Activated CD8-positive, alpha-beta memory T cell treated with anti-CD3 and anti-CD28 coated beads, Interleukin-2, amount 10 ng/mL, durations not matched to agents 7 days and 5 days (primary cell): ENCODE measurements at regions not wholly inside any gene's neighbourhood (a gene's known extent, or its start where the extent isn't known, plus 50 kb on each side); places are given as distances from the start of the nearest gene placed in this dataset.

ENCODE experiments used
- ATAC-seq: fragments of 150-1000 bp; cut with Tn5 transposase; one replicate; pipeline ENCODE4 v1.10.0; 2021; ENCODE audit warnings: moderate library complexity
- CTCF ChIA-PET: fragments of 350-600 bp; sonication (Branson Sonifier 250); formaldehyde crosslinking; loops from one replicate; lab custom pipeline; 2021; ENCODE audit warnings: antibody characterized with exemption; lab: Charles Lee
- DNase-seq: peaks from one replicate; pipeline ENCODE4 v3.0.0-alpha.2; 2020
- H3K27ac Mint-ChIP-seq: one replicate; pipeline ENCODE4 v1.8.0; 2021; ENCODE audit warnings: mild to moderate bottlenecking, mixed read lengths
- H3K27me3 Mint-ChIP-seq: one replicate; pipeline ENCODE4 v1.8.0; 2021; ENCODE audit warnings: mixed read lengths
- H3K36me3 Mint-ChIP-seq: one replicate; pipeline ENCODE4 v1.8.0; 2021; ENCODE audit warnings: mild to moderate bottlenecking, mixed read lengths
- H3K4me1 Mint-ChIP-seq: one replicate; pipeline ENCODE4 v1.8.0; 2021; ENCODE audit warnings: mixed read lengths
- H3K4me3 Mint-ChIP-seq: one replicate; pipeline ENCODE4 v1.8.0; 2021; ENCODE audit warnings: mild to moderate bottlenecking, moderate library complexity, mixed read lengths
- H3K9me3 Mint-ChIP-seq: one replicate; pipeline ENCODE4 v1.8.0; 2022; ENCODE audit warnings: low read depth, mixed read lengths

- Mint-ChIP-seq H3K4me3 (no peak overlapping the region), H3K4me1 (no peaks in the 10 kb centered on the region), H3K27me3 (no peaks in the 10 kb centered on the region), H3K27ac (no peak overlapping the region), H3K36me3 (no peaks in the 10 kb centered on the region), H3K9me3 (peaks cover 9% of the 10 kb centered on the region)
- ATAC-seq (no peak), DNase-seq (no peak)
- CTCF ChIA-PET: no interaction called here
Observed at GRCh38 chr16:26252598-26252997, 560.8 kb downstream of the HS3ST4 start.

- Mint-ChIP-seq H3K4me3 (no peak overlapping the region), H3K9me3 (peaks cover 4% of the 10 kb centered on the region), H3K4me1 (no peaks in the 10 kb centered on the region), H3K27me3 (no peaks in the 10 kb centered on the region), H3K27ac (no peak overlapping the region), H3K36me3 (no peaks in the 10 kb centered on the region)
- DNase-seq: no peak
- CTCF ChIA-PET: no interaction called here
- ATAC-seq: no peak
Observed at GRCh38 chr16:26261621-26262020, 569.9 kb downstream of the HS3ST4 start.

DNA sequence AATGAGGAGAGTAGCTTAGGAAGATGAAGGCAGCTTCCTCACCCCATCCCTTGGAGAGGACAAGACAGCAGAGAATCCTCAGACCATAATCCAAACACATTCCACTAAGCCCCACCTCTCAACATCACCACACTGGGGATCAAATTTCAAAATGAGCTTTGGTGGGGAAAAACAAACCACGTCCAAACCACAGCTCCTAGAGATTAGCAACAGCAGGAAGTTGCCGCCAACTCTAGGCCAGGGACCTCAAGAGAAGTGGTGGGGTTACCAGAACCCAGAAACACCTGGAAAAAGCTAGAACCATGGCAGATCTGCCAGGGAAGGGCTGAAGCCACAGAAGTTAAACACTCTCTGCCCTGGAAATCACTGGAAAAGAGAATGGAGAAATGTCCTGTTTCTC is 571.6 kb downstream of the HS3ST4 start:
- no peak overlapping the region for H3K4me3 Mint-ChIP-seq
- peaks cover 4% of the 10 kb centered on the region for H3K9me3 Mint-ChIP-seq
- H3K27me3 Mint-ChIP-seq: no peaks in the 10 kb centered on the region
- DNase-seq (no peak), ATAC-seq (no peak)
- no peak overlapping the region for H3K27ac Mint-ChIP-seq
- H3K4me1 Mint-ChIP-seq: no peaks in the 10 kb centered on the region
- no peaks in the 10 kb centered on the region for H3K36me3 Mint-ChIP-seq
- CTCF ChIA-PET: interaction anchor here (0.6 to 1.1 kb wide), 2 partner anchors 12 to 964 kb away, joined by 3 to 4 read pairs; no protein-coding TSS in a partner anchor

GRCh38 chr16:26267641-26268040 is 575.9 kb downstream of the HS3ST4 start:
- no peak overlapping the region for H3K27ac Mint-ChIP-seq
- CTCF ChIA-PET: no interaction called here
- ATAC-seq (no peak), DNase-seq (no peak)
- H3K36me3 Mint-ChIP-seq: no peaks in the 10 kb centered on the region
- H3K9me3 Mint-ChIP-seq: peaks cover 4% of the 10 kb centered on the region
- no peak overlapping the region for H3K4me3 Mint-ChIP-seq
- H3K27me3 Mint-ChIP-seq: no peaks in the 10 kb centered on the region
- H3K4me1 Mint-ChIP-seq: peaks cover 12% of the 10 kb centered on the region

DNA sequence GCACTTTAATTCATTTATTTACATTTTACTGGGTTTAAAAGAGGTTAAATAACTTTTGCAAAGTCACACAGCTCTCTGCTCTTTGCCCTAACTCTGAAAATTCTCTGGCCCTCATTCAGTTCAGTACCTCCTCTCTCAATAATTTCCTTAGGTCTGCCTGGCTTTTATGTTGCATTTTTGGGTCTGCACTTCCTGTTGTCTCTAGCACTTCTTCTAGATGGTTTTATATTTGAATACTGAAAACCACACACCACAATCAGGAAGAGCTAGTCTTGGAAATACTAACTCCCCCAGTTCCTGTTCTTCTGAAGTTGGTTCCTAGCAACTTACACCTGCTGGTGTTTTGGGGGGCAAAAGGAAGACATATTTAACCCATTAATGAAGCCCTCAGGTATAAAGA is 577.9 kb downstream of the HS3ST4 start:
- H3K9me3 Mint-ChIP-seq: peaks cover 4% of the 10 kb centered on the region
- CTCF ChIA-PET: no interaction called here
- no peak overlapping the region for H3K27ac Mint-ChIP-seq
- H3K4me1 Mint-ChIP-seq: peaks cover 12% of the 10 kb centered on the region
- ATAC-seq (no peak), DNase-seq (no peak)
- H3K4me3 Mint-ChIP-seq: no peak overlapping the region
- H3K36me3 Mint-ChIP-seq: no peaks in the 10 kb centered on the region
- H3K27me3 Mint-ChIP-seq: no peaks in the 10 kb centered on the region

DNA sequence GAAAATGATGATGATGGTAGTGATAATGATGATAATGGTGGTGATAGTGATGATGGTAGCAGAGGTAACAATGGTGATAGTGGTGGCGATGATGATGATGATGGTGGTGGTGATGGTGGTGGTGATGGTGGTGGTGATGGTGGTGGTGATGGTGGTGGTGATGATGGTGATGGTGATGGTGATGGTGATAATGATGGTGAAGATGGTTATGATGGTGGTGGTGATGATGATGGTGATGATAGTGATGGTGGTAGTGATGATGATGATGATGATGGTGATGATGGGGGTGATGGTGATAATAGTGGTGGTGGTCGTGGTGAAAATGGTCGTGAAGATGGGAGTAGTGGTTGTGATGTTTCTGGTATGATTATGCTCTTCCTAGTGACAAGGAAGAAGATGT is 581.8 kb downstream of the HS3ST4 start:
- H3K4me3 Mint-ChIP-seq: no peak overlapping the region
- peaks cover 12% of the 10 kb centered on the region for H3K4me1 Mint-ChIP-seq
- H3K27ac Mint-ChIP-seq: no peak overlapping the region
- H3K27me3 Mint-ChIP-seq: no peaks in the 10 kb centered on the region
- DNase-seq (no peak), ATAC-seq (no peak)
- CTCF ChIA-PET: no interaction called here
- no peaks in the 10 kb centered on the region for H3K36me3 Mint-ChIP-seq
- H3K9me3 Mint-ChIP-seq: no peaks in the 10 kb centered on the region

DNA sequence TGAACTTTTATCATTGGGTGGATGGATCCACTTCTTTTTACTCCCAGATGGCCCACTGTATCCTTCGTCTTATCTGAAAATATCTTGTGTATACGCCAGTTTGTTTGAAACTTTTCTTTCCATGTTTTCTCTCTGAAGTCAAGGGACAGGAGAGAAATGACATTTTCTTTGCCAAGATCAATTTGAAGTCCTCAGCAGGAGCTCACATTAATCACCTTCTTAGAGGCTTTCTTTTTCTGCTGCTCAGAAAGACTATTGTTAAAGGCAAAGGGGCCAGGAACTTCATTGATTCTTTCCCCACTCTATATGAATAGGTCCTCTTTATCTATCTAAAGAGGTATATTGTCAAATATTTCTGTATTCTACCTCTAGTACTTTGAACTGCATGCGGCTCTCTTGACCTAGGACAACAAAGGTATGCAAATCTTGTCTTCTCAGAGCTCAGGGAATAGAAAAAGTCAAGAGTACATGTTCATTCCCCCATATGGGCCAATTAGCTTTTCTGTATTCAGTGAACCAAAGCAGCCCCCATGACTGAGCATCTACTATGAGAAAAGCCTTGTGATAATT is 583.3 kb downstream of the HS3ST4 start:
- Mint-ChIP-seq H3K4me3 (no peak overlapping the region), H3K36me3 (no peaks in the 10 kb centered on the region), H3K27me3 (no peaks in the 10 kb centered on the region), H3K4me1 (peaks cover 2% of the 10 kb centered on the region), H3K9me3 (no peaks in the 10 kb centered on the region), H3K27ac (no peak overlapping the region)
- no peak for DNase-seq
- ATAC-seq: no peak
- CTCF ChIA-PET: interaction anchor here (1.4 kb wide), 1 partner anchor 8 kb away, joined by 3 read pairs; no protein-coding TSS in a partner anchor

DNA sequence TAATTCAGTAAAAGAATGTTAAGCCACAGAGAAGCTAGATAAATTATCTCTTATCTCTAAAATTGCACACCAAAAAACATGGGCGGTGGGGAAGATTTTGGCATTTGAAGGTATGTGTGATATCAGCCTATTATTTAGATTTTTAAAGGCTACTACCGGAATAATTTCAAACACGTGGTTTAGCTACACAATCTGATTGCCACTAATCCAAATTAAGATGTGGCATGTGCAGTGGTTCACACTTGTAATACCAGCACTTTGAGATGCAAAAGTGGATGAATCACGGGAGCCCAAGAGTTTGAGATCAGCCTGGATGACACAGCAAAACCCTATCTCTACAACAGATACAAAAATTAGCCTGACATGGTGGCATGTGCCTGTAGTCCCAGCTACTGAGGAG is 584.5 kb downstream of the HS3ST4 start:
- H3K36me3 Mint-ChIP-seq: no peaks in the 10 kb centered on the region
- H3K27ac Mint-ChIP-seq: no peak overlapping the region
- no peaks in the 10 kb centered on the region for H3K27me3 Mint-ChIP-seq
- no peaks in the 10 kb centered on the region for H3K4me1 Mint-ChIP-seq
- CTCF ChIA-PET: no interaction called here
- ATAC-seq: no peak
- no peak for DNase-seq
- no peak overlapping the region for H3K4me3 Mint-ChIP-seq
- peaks cover 2% of the 10 kb centered on the region for H3K9me3 Mint-ChIP-seq

- H3K4me1 Mint-ChIP-seq: no peaks in the 10 kb centered on the region
- H3K27me3 Mint-ChIP-seq: no peaks in the 10 kb centered on the region
- H3K36me3 Mint-ChIP-seq: no peaks in the 10 kb centered on the region
- no peak overlapping the region for H3K4me3 Mint-ChIP-seq
- no peak overlapping the region for H3K27ac Mint-ChIP-seq
- peaks cover 2% of the 10 kb centered on the region for H3K9me3 Mint-ChIP-seq
- CTCF ChIA-PET: no interaction called here
- ATAC-seq (no peak), DNase-seq (no peak)
Observed at GRCh38 chr16:26281381-26282110, 589.8 kb downstream of the HS3ST4 start.

DNA sequence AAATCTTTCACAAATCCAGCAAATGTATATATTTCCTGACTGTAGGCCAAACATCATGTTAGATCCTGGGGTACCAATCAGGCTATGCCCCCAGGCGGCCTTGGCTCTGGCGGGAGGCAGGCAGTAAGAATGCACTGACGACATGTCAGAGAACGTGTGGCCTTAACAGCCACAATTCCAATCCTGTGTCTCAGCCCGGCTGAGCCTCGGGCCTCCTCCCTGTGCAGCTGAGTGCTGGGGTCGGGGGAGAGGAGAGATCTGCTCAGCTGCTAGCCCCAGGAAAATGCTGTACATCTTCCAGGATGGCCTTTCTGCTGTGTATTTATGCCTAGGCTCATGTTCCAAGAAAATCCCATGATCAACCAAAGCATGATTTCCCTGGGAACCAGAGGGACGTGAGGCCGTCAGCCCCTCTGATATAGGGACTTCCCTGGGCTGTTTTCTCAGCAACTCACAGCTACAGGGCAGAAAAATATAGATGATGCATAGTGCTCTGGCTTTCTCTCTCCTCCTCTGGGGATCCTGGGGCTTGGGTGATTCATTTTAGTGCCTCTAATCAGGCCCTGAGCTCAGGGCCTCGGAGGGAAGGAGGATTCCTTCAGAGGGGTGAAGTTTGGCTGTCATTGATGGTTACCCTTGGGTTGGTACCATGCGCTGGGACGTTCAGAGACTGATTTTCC is 604.0 kb downstream of the HS3ST4 start:
- CTCF ChIA-PET: no interaction called here
- Mint-ChIP-seq H3K4me3 (no peak overlapping the region), H3K9me3 (no peaks in the 10 kb centered on the region), H3K36me3 (no peaks in the 10 kb centered on the region), H3K27ac (no peak overlapping the region), H3K4me1 (no peaks in the 10 kb centered on the region), H3K27me3 (no peaks in the 10 kb centered on the region)
- no peak for ATAC-seq
- DNase-seq: no peak

DNA sequence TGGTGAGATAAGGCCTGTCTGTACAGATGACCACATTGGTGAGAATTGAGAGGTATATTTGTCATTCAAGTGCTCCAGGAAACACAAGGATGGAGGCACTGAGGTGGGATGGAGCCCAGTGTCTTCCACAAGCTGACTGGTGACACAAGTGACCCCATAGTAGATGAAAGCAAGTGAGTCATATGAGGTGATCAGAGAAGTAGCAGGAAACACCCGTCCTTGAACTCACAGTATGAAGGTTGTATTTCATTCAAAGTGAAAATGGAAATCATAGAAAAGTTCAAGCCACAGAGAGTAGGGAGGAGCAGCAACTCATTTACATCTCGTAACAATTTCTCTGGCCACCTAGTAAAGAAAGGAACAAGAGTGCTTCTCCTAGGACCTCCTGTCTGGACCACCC is 609.8 kb downstream of the HS3ST4 start:
- H3K36me3 Mint-ChIP-seq: no peaks in the 10 kb centered on the region
- DNase-seq (no peak), ATAC-seq (no peak)
- CTCF ChIA-PET: no interaction called here
- peaks cover 4% of the 10 kb centered on the region for H3K27me3 Mint-ChIP-seq
- no peak overlapping the region for H3K27ac Mint-ChIP-seq
- no peaks in the 10 kb centered on the region for H3K4me1 Mint-ChIP-seq
- no peak overlapping the region for H3K4me3 Mint-ChIP-seq
- no peaks in the 10 kb centered on the region for H3K9me3 Mint-ChIP-seq

DNA sequence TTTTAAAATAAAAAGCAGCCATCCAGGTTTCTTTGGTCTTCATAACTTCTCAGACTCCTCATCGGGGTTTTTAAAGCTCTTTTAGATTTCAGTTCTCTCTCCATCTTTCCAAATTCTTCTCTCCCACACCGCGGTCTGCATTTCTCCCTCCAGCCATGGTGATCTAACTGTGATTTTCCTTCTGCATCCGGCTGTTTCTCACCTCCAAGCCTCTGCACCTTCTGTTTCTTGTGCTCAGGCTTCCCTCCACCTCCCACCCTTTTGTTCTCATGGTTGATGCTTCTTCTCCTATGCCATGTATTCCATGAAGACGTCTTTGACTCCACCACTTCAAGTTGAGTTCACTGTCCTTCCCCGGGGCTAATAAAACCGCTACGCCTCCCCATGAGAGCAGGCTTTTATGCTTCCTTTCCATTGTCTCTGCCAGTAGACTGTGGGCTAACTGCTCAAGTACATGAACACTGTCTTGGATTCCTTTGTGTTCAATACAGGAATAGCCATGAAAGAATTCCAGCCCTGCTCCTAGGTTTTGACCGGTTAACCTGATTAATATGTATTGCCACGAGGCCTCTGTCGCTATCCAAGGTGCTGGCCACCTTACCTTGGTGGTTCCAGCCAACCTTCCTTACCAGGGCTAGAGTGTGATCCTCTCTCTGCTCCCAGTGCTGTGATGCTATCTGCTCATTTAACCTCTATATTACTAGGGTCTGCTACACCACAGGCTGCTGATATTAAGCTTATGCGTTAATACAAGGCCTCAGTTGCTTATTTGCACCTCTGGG is 625.1 kb downstream of the HS3ST4 start:
- Mint-ChIP-seq H3K36me3 (no peaks in the 10 kb centered on the region), H3K4me1 (no peaks in the 10 kb centered on the region), H3K4me3 (no peak overlapping the region), H3K27ac (no peak overlapping the region), H3K9me3 (no peaks in the 10 kb centered on the region), H3K27me3 (no peaks in the 10 kb centered on the region)
- DNase-seq (no peak), ATAC-seq (no peak)
- CTCF ChIA-PET: no interaction called here

DNA sequence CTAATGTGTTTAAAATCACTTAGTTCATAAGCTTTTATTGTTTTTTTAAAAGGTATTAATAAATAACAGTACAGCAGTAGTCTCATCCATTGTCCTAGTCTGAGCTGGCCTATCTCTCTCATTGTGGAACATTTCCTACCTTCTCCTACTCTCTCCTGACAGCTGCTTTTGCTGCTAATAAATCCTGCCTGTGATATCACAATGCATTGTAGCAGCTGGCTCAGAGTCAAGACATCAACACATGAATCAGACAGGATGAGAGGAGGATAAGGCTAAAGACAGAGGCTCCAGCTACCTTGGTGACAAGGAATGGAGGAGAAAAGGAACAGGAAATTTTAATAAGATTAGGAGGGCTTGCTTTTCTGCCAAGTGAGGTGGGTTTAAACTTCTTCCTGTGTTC is 626.1 kb downstream of the HS3ST4 start:
- CTCF ChIA-PET: no interaction called here
- ATAC-seq: no peak
- Mint-ChIP-seq H3K36me3 (no peaks in the 10 kb centered on the region), H3K9me3 (no peaks in the 10 kb centered on the region), H3K4me3 (no peak overlapping the region), H3K27me3 (no peaks in the 10 kb centered on the region), H3K4me1 (no peaks in the 10 kb centered on the region), H3K27ac (no peak overlapping the region)
- no peak for DNase-seq
